HepG2 (cell line): ENCODE measurements at regions not wholly inside any gene's neighbourhood (a gene's known extent, or its start where the extent isn't known, plus 50 kb on each side); places are given as distances from the start of the nearest gene placed in this dataset.

Experiments used
- ATAC-seq: fragments of 200-7000 bp; cut with Tn5 transposase; 3 replicates; pipeline ENCODE4 v1.9.1; 2020; ENCODE audit warnings: mild to moderate bottlenecking, moderate library complexity
- BruUV-seq: library from RNA; stranded (reverse); fragments of 400-500 nt; replicated peaks from 2 replicates; lab custom pipeline; 2021; lab: Mats Ljungman, UMichigan
- CTCF ChIA-PET: fragments of 300-600 bp; formaldehyde crosslinking; extraction: SDS; loops from one replicate; lab custom pipeline; 2021; ENCODE audit warnings: low total read pairs, inconsistent platforms, low intra/inter-chr PET ratio; lab: Yijun Ruan, JAX
- POLR2A ChIA-PET: fragments of 350-600 bp; sonication (Branson Sonifier 250); formaldehyde crosslinking; loops from one replicate; lab custom pipeline; 2020; ENCODE audit warnings: antibody characterized with exemption, inconsistent platforms; lab: Yijun Ruan, JAX
- DNase-seq: peaks from one replicate; pipeline ENCODE4 v3.0.0-alpha.2; 2015; ENCODE audit warnings: low spot score
- FAIRE-seq: peaks from 3 replicates; lab custom pipeline; 2011; peaks lifted over from hg19 to GRCh38; lab: Jason Lieb, UNC
- H2AFZ ChIP-seq: one replicate; pipeline ENCODE4 v1.6.1; 2011; ENCODE audit warnings: low read length, inconsistent platforms
- H3K27ac ChIP-seq: fragments of 300-600 bp; 3 replicates; pipeline ENCODE4 v1.8.0; 2011; ENCODE audit warnings: mixed run types, mild to moderate bottlenecking, mixed read lengths, low read length, inconsistent platforms; ENCODE audit not compliant: insufficient read depth; ENCODE audit errors: extremely low read length
- H3K27me3 ChIP-seq, 2 experiments: fragments of 200-600 bp in 1 of 2; 2 replicates in 1 of 2; 3 replicates in 1 of 2; pipeline versions ENCODE4 v1.6.0 to v1.8.0; 2011; ENCODE audit warnings: low read length in 2 of 2, mild to moderate bottlenecking in 2 of 2, moderate library complexity in 2 of 2, inconsistent platforms in 1 of 2; ENCODE audit not compliant: insufficient read depth in 2 of 2, control insufficient read depth in 1 of 2
- H3K36me3 ChIP-seq, 2 experiments: fragments of 200-600 bp in 1 of 2; replicated peaks in 1 of 2; 2 replicates in 1 of 2; 3 replicates in 1 of 2; pipeline versions ENCODE4 v1.5.1 to v1.8.0; 2011; ENCODE audit warnings: low read length in 2 of 2, inconsistent platforms in 1 of 2; ENCODE audit not compliant: insufficient read depth in 2 of 2, control insufficient read depth in 1 of 2
- H3K4me1 ChIP-seq: 2 replicates; pipeline ENCODE4 v1.5.1; 2012; ENCODE audit warnings: low read length, inconsistent platforms; ENCODE audit not compliant: insufficient read depth
- H3K4me2 ChIP-seq: 2 replicates; pipeline ENCODE4 v1.6.0; 2011; ENCODE audit warnings: low read depth, low read length, inconsistent platforms
- H3K4me3 ChIP-seq, 3 experiments: fragments of 200-600 bp in 1 of 3; sonication (generic), shearing (Covaris generic) in 1 of 3; replicated peaks in 1 of 3; 2 replicates each; pipeline ENCODE4 v1.5.1; 2011 to 2016; ENCODE audit warnings: low read length in 3 of 3, inconsistent platforms in 2 of 3, low read depth in 2 of 3, mild to moderate bottlenecking in 2 of 3, control low read depth in 1 of 3, mixed read lengths in 1 of 3; ENCODE audit not compliant: insufficient read depth in 1 of 3
- H3K79me2 ChIP-seq: one replicate; pipeline ENCODE4 v1.6.1; 2011; ENCODE audit warnings: low read length, inconsistent platforms; ENCODE audit not compliant: insufficient read depth
- H3K9ac ChIP-seq: 2 replicates; pipeline ENCODE4 v1.6.0; 2011; ENCODE audit warnings: mild to moderate bottlenecking, low read depth, low read length, inconsistent platforms; ENCODE audit not compliant: insufficient read depth
- H3K9me3 ChIP-seq: 2 replicates; pipeline ENCODE4 v1.5.1; 2012; ENCODE audit warnings: mild to moderate bottlenecking, low read length
- H4K20me1 ChIP-seq: 2 replicates; pipeline ENCODE4 v1.6.0; 2011; ENCODE audit warnings: inconsistent platforms, mild to moderate bottlenecking, low read length, moderate library complexity; ENCODE audit not compliant: insufficient read depth
- ARNT ChIP-seq: fragments of 450-650 bp; IDR thresholded peaks from 2 replicates; pipeline ENCODE4 v1.6.1; 2017
- CBX2 ChIP-seq, 2 experiments: fragments of 200-600 bp in 1 of 2; sonication (generic); formaldehyde crosslinking in 1 of 2; IDR thresholded peaks; 2 replicates each; pipeline versions ENCODE4 v1.7.0 to v1.8.1; 2018 to 2022; ENCODE audit warnings: low read depth in 2 of 2, low read length in 1 of 2, mild to moderate bottlenecking in 1 of 2, missing genetic modification reagents in 1 of 2
- ETV5 ChIP-seq: IDR thresholded peaks from 2 replicates; pipeline ENCODE4 v1.6.1; 2018; ENCODE audit warnings: missing biosample characterization, missing genetic modification reagents, inconsistent platforms, borderline replicate concordance
- FOXJ3 ChIP-seq: sonication (generic); formaldehyde crosslinking; IDR thresholded peaks from 2 replicates; pipeline ENCODE4 v1.4.0; 2020; ENCODE audit warnings: missing genetic modification reagents, mild to moderate bottlenecking, borderline replicate concordance
- GTF2F1 ChIP-seq: fragments of 150-350 bp; IDR thresholded peaks from 2 replicates; pipeline ENCODE4 v1.6.1; 2014; ENCODE audit warnings: low read length
- HNRNPH1 ChIP-seq: fragments of 200-400 bp; formaldehyde crosslinking; optimal IDR thresholded peaks from 2 replicates; pipeline ENCODE3; 2017; ENCODE audit warnings: mild to moderate bottlenecking, low read depth, low read length
- LCORL ChIP-seq, 2 experiments: fragments of 450-650 bp in 1 of 2; sonication (generic) in 1 of 2; formaldehyde crosslinking in 1 of 2; IDR thresholded peaks; 2 replicates each; pipeline versions ENCODE4 v1.5.0 to v1.6.1; 2017 to 2020; ENCODE audit warnings: antibody characterized with exemption in 1 of 2, missing genetic modification reagents in 1 of 2
- RFX5 ChIP-seq: IDR thresholded peaks from 2 replicates; pipeline ENCODE4 v1.6.1; 2011; ENCODE audit warnings: low read depth, low read length, improper control_type of control experiment
- SAP130 ChIP-seq: IDR thresholded peaks from 2 replicates; pipeline ENCODE4 v1.6.1; 2016; ENCODE audit warnings: low read depth
- SIN3B ChIP-seq: fragments of 150-350 bp; IDR thresholded peaks from 2 replicates; pipeline ENCODE4 v1.6.1; 2014; ENCODE audit warnings: low read length
- XBP1 ChIP-seq: sonication (generic); formaldehyde crosslinking; IDR thresholded peaks from 2 replicates; pipeline ENCODE4 v1.5.0; 2020; ENCODE audit warnings: missing genetic modification reagents
- ZFP62 ChIP-seq: sonication (generic); formaldehyde crosslinking; IDR thresholded peaks from 2 replicates; pipeline ENCODE4 v1.4.0; 2020; ENCODE audit warnings: missing genetic modification reagents
- ZNF746 ChIP-seq: sonication (generic); formaldehyde crosslinking; IDR thresholded peaks from 2 replicates; pipeline ENCODE4 v1.8.0; 2022; ENCODE audit warnings: mild to moderate bottlenecking, missing genetic modification reagents
- ZSCAN31 ChIP-seq: sonication (generic); formaldehyde crosslinking; IDR thresholded peaks from 2 replicates; pipeline ENCODE4 v1.5.0; 2020; ENCODE audit warnings: low read depth, mild to moderate bottlenecking, missing genetic modification reagents
- WGBS: methylation state at CpG from one replicate; pipeline ENCODE4 v1.1.6; 2017; ENCODE audit warnings: low lambda C conversion rate; 5-methylcytosine and 5-hydroxymethylcytosine counted together
- in situ Hi-C: cut with HindIII; loops from 2 replicates; pipeline ENCODE4 v1.10.0; 2017; ENCODE audit warnings: low pct_unique_long_range_greater_than_20kb; ENCODE audit not compliant: extremely low pct_ligation_motif_present
- intact Hi-C: fragments of 100-400 bp; cut with micrococcal nuclease; formaldehyde crosslinking; loops from one replicate; pipeline ENCODE4 v1.10.0; 2022; ENCODE audit not compliant: unreplicated experiment
- TF ChIP-seq, protein P1 (sequence below): sonication (generic); formaldehyde crosslinking; IDR thresholded peaks from 2 replicates; pipeline ENCODE4 v1.4.0; 2020; ENCODE audit warnings: mild to moderate bottlenecking, missing genetic modification reagents
- TF ChIP-seq, protein P2 (sequence below): sonication (generic); formaldehyde crosslinking; IDR thresholded peaks from 2 replicates; pipeline ENCODE4 v1.8.1; 2023; ENCODE audit warnings: mild to moderate bottlenecking, inconsistent platforms, moderate library complexity, missing genetic modification reagents, borderline replicate concordance

DNA sequence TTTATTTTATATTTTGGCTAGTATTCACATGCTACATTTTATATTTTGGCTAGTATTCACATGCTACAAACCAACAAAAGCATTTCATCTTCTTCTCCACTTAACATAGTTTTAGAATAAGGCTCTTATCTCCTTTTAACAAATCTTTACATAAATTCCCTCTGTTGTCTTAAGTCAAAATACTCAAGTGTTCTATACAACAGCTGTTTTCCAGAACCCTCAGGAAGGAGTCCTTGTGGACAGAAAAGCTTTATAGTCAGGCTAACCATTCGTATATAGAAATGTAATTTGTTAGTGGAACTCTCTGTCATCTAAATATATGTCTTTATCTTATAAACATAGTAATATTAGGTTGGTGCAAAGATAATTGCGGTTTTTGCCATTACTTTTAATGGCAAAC lies 191.0 kb upstream of the FLRT2 start:
- POLR2A ChIA-PET, result no interaction called here
- TF ChIP-seq, protein P1, sequence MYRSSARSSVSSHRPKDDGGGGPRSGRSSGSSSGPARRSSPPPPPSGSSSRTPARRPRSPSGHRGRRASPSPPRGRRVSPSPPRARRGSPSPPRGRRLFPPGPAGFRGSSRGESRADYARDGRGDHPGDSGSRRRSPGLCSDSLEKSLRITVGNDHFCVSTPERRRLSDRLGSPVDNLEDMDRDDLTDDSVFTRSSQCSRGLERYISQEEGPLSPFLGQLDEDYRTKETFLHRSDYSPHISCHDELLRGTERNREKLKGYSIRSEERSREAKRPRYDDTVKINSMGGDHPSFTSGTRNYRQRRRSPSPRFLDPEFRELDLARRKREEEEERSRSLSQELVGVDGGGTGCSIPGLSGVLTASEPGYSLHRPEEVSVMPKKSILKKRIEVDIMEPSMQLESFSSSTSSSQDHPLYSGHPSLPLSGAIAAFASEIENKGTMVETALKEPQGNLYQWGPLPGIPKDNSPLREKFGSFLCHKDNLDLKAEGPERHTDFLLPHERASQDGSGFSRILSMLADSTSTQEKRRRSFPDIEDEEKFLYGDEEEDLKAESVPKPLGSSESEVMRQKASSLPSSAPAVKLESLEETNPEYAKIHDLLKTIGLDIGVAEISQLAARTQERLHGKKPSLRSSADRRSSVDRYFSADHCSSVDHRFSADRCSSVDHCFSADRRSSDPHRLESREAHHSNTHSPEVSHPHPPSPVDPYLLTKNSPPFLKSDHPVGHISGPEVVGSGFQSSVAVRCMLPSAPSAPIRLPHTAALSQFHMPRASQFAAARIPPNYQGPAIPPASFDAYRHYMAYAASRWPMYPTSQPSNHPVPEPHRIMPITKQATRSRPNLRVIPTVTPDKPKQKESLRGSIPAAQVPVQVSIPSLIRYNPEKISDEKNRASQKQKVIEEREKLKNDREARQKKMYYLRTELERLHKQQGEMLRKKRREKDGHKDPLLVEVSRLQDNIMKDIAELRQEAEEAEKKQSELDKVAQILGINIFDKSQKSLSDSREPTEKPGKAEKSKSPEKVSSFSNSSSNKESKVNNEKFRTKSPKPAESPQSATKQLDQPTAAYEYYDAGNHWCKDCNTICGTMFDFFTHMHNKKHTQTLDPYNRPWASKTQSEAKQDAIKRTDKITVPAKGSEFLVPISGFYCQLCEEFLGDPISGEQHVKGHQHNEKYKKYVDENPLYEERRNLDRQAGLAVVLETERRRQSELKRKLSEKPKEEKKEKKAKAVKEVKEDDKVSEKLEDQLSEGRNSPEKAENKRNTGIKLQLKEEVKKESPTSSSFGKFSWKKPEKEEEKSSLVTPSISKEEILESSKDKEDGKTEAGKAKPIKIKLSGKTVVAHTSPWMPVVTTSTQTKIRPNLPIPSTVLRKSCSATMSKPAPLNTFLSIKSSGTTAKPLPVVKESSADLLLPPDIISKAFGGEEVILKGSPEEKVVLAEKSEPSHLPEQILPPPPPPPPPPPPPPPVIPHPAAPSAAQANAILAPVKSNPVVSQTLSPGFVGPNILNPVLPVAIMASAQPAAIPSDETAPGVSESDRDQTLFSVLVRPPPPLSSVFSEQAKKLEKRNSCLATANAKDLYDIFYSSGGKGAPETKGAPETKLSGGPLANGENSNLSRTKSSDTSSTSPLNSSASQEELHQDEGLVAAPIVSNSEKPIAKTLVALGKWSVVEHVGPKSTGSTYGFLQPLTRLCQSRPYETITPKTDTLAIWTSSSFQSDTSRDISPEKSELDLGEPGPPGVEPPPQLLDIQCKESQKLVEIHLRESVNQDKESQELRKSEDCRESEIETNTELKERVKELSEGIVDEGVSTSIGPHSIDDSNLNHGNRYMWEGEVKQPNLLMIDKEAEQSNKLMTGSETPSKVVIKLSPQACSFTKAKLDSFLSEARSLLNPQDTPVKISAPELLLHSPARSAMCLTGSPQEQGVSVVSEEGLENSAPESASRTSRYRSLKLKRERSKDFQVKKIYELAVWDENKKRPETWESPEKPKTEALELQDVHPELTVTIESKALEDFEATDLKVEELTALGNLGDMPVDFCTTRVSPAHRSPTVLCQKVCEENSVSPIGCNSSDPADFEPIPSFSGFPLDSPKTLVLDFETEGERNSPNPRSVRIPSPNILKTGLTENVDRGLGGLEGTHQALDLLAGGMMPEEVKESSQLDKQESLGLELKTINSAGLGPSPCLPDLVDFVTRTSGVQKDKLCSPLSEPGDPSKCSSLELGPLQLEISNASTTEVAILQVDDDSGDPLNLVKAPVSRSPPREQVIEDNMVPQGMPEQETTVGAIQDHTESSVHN (CRISPR knock-in tag), result no peak
- TF ChIP-seq SIN3B (no peak), LCORL (IDR thresholded peaks at IDR 0.05) (no peak), LCORL (CRISPR knock-in tag; IDR thresholded peaks at IDR 0.05) (no peak), ARNT (no peak), SAP130 (no peak), ZFP62 (CRISPR knock-in tag) (no peak), HNRNPH1 (no peak), ZNF746 (no peak), RFX5 (no peak), ETV5 (no peak), GTF2F1 (no peak), ZSCAN31 (CRISPR knock-in tag) (no peak), FOXJ3 (no peak), XBP1 (CRISPR knock-in tag) (no peak), CBX2 (IDR thresholded peaks at IDR 0.05; ENCODE audit: low read depth, low read length) (no peak), CBX2 (CRISPR knock-in tag; IDR thresholded peaks at IDR 0.05; ENCODE audit: low read depth) (no peak)
- TF ChIP-seq, protein P2, sequence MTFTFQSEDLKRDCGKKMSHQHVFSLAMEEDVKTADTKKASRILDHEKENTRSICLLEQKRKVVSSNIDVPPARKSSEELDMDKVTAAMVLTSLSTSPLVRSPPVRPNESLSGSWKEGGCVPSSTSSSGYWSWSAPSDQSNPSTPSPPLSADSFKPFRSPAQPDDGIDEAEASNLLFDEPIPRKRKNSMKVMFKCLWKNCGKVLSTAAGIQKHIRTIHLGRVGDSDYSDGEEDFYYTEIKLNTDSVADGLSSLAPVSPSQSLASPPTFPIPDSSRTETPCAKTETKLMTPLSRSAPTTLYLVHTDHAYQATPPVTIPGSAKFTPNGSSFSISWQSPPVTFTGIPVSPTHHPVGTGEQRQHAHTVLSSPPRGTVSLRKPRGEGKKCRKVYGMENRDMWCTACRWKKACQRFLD (CRISPR knock-in tag), result no peak

More for the DNA sequence above, 191.0 kb upstream of the FLRT2 start:
- H3K36me3 ChIP-seq, result no peaks in the 10 kb centered on the region
- no peak overlapping the region for H3K4me3 ChIP-seq
- intact Hi-C loops (no loop called here), in situ Hi-C loops (no loop called here)
- H3K9me3 ChIP-seq, result peaks cover 69% of the 10 kb centered on the region
- CTCF ChIA-PET, result no interaction called here
- 0% methylated on average over 2 of the region's 2 CpGs for WGBS
- H3K27ac ChIP-seq, result no peak overlapping the region
- FAIRE-seq (no peak), DNase-seq (no peak), ATAC-seq (no peak)
- no peak overlapping the region for H3K9ac ChIP-seq
- H3K27me3 ChIP-seq, result no peaks in the 10 kb centered on the region
- no peaks in the 10 kb centered on the region for H4K20me1 ChIP-seq
- no peak overlapping the region for H2AFZ ChIP-seq
- H3K79me2 ChIP-seq, result no peaks in the 10 kb centered on the region
- no TSS peak for BruUV-seq
- no peak overlapping the region for H3K4me2 ChIP-seq
- H3K4me1 ChIP-seq, result no peaks in the 10 kb centered on the region
